Activated CD8-positive, alpha-beta T cell treated with anti-CD3 and anti-CD28 coated beads for 36 hours (primary cell): ENCODE measurements at regions not wholly inside any gene's neighbourhood (a gene's known extent, or its start where the extent isn't known, plus 50 kb on each side); places are given as distances from the start of the nearest gene placed in this dataset.

Experiments used
- ATAC-seq: fragments of 200-7000 bp; cut with Tn5 transposase; one replicate; pipeline ENCODE4 v1.10.0; 2021; ENCODE audit warnings: mild to moderate bottlenecking, moderate library complexity
- CTCF ChIA-PET: fragments of 350-600 bp; sonication (Branson Sonifier 250); formaldehyde crosslinking; loops from one replicate; lab custom pipeline; 2021; ENCODE audit warnings: antibody characterized with exemption; lab: Charles Lee
- POLR2A ChIA-PET: fragments of 350-600 bp; sonication (Branson Sonifier 250); formaldehyde crosslinking; loops from one replicate; lab custom pipeline; 2021; ENCODE audit warnings: antibody characterized with exemption; lab: Charles Lee
- DNase-seq: peaks from one replicate; pipeline ENCODE4 v3.0.0-alpha.2; 2020
- H3K27ac Mint-ChIP-seq: one replicate; pipeline ENCODE4 v1.8.0; 2021; ENCODE audit warnings: mild to moderate bottlenecking, mixed read lengths
- H3K27me3 Mint-ChIP-seq: one replicate; pipeline ENCODE4 v1.8.0; 2021; ENCODE audit warnings: mixed read lengths
- H3K36me3 Mint-ChIP-seq: one replicate; pipeline ENCODE4 v1.8.0; 2021; ENCODE audit warnings: low read depth, mixed read lengths
- H3K4me1 Mint-ChIP-seq: one replicate; pipeline ENCODE4 v1.8.0; 2021; ENCODE audit warnings: low read depth, mixed read lengths
- H3K4me3 Mint-ChIP-seq: one replicate; pipeline ENCODE4 v1.8.0; 2021; ENCODE audit warnings: mild to moderate bottlenecking, moderate library complexity, mixed read lengths
- H3K9me3 Mint-ChIP-seq: one replicate; pipeline ENCODE4 v1.8.0; 2021; ENCODE audit warnings: mixed read lengths
- CTCF ChIP-seq: fragments of 200-600 bp; IDR thresholded peaks from one replicate; pipeline ENCODE4 v1.8.0; 2022; ENCODE audit warnings: antibody characterized with exemption, mild to moderate bottlenecking
- intact Hi-C: fragments of 100-400 bp; cut with micrococcal nuclease; formaldehyde crosslinking; loops from one replicate; pipeline ENCODE4 v1.10.0; 2022

DNA sequence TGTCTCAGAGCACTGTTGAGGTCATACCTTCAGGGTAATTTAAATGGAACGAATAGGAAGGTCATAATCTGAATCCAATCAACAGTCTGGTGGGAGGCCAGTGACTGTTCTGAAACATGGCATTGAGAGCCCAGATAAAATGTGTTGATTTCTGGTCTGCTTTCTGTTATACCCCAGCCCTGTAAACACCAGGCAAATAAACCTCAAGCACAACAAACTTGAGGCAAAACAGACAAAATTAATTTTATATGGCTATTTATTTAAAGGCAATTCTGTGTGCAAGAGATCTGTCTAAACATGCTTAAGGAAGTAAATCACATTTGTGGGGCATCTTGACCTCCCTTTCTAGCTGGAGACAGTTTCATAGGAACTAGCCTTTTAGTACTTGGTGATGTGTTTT, 140.9 kb upstream of the SPEF2 start:
- Mint-ChIP-seq H3K9me3 (no peaks in the 10 kb centered on the region), H3K27me3 (peaks cover 2% of the 10 kb centered on the region), H3K36me3 (peaks cover 1% of the 10 kb centered on the region), H3K4me1 (peaks cover 9% of the 10 kb centered on the region), H3K4me3 (no peak overlapping the region), H3K27ac (no peak overlapping the region)
- no peak for ATAC-seq
- DNase-seq: no peak
- ChIA-PET POLR2A (no interaction called here), CTCF (interaction anchor here (0.7 kb wide), 1 partner anchor 40 kb away, joined by 3 read pairs; no protein-coding TSS in a partner anchor)
- no peak for TF ChIP-seq CTCF
- intact Hi-C loops: no loop called here

DNA sequence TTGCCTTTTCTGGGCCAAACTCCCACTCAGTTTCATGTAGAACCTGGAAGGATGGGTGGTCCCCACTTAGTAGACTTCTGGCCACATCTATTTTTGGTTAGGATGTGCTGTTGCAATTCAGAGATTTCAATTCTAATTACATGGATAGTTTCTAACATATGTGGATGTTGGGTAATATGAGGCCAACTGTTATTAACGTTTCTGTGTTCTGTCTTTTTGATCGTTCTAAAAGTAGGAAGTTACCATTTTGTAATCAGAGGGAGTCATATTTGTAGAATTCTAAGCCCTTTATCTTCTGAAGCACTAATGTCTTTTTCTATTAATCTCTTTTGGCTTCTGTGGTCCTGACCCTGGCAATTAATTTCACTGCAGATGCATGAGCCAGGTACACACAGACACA, 141.6 kb upstream of the SPEF2 start:
- Mint-ChIP-seq H3K36me3 (peaks cover 1% of the 10 kb centered on the region), H3K4me3 (no peak overlapping the region), H3K27ac (no peak overlapping the region), H3K9me3 (no peaks in the 10 kb centered on the region), H3K27me3 (peaks cover 2% of the 10 kb centered on the region), H3K4me1 (peaks cover 9% of the 10 kb centered on the region)
- TF ChIP-seq CTCF: no peak
- ChIA-PET CTCF (no interaction called here), POLR2A (no interaction called here)
- DNase-seq (no peak), ATAC-seq (no peak)
- intact Hi-C loops: no loop called here

GRCh38 chr5:35473589-35473988, 144.1 kb upstream of the SPEF2 start:
- peaks cover 1% of the 10 kb centered on the region for H3K36me3 Mint-ChIP-seq
- peaks cover 2% of the 10 kb centered on the region for H3K27me3 Mint-ChIP-seq
- TF ChIP-seq CTCF: no peak
- POLR2A ChIA-PET: interaction anchor here (0.6 kb wide), 1 partner anchor 11 kb away, joined by 3 read pairs; no protein-coding TSS in a partner anchor
- CTCF ChIA-PET: interaction anchor here (0.7 kb wide), 1 partner anchor 14 kb away, joined by 4 read pairs; no protein-coding TSS in a partner anchor
- intact Hi-C loops: no loop called here
- no peaks in the 10 kb centered on the region for H3K4me1 Mint-ChIP-seq
- no peaks in the 10 kb centered on the region for H3K9me3 Mint-ChIP-seq
- H3K4me3 Mint-ChIP-seq: no peak overlapping the region
- DNase-seq (no peak), ATAC-seq (no peak)
- no peak overlapping the region for H3K27ac Mint-ChIP-seq

DNA sequence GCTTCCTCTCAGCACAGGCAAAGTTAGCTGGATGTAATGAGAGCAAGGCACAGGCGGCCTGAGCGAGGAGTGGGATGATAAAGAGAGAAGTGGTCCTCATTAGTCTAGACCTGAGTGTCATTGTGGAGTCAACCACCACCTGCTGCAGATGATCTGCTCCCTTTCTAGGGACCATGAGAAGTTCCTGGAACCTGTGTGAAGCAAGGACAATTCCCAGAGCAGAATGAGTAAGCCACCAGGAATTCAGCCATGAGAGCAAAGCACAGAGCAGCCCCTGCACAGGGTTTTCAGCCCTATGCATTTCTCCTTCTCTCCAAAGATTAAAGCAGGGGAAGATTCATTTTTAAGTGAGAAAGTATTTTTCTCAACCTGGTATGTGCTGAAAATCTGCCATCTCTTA, 146.8 kb upstream of the SPEF2 start:
- TF ChIP-seq CTCF: no peak
- Mint-ChIP-seq H3K27me3 (peaks cover 2% of the 10 kb centered on the region), H3K4me3 (no peak overlapping the region), H3K27ac (no peak overlapping the region), H3K36me3 (no peaks in the 10 kb centered on the region), H3K4me1 (no peaks in the 10 kb centered on the region), H3K9me3 (no peaks in the 10 kb centered on the region)
- ChIA-PET POLR2A (interaction anchor here (0.9 kb wide), 1 partner anchor 375 kb away, joined by 3 read pairs; no protein-coding TSS in a partner anchor), CTCF (no interaction called here)
- intact Hi-C loops: no loop called here
- no peak for ATAC-seq
- DNase-seq: no peak

GRCh38 chr5:35468811-35469210, 148.9 kb upstream of the SPEF2 start:
- POLR2A ChIA-PET: no interaction called here
- DNase-seq (no peak), ATAC-seq (no peak)
- intact Hi-C loops: no loop called here
- TF ChIP-seq CTCF: no peak
- Mint-ChIP-seq H3K36me3 (no peaks in the 10 kb centered on the region), H3K27me3 (no peaks in the 10 kb centered on the region), H3K27ac (no peak overlapping the region), H3K4me1 (no peaks in the 10 kb centered on the region), H3K4me3 (no peak overlapping the region), H3K9me3 (no peaks in the 10 kb centered on the region)
- CTCF ChIA-PET: no interaction called here
